Keratinocyte (primary cell): ENCODE measurements at regions not wholly inside any gene's neighbourhood (a gene's known extent, or its start where the extent isn't known, plus 50 kb on each side); places are given as distances from the start of the nearest gene placed in this dataset.
"Not testable (repeated sequence)": the region's sequence is repeated elsewhere in the genome, so short reads cannot be mapped to it uniquely, and the experiment has no call there.

ENCODE experiments used
- DNase-seq: peaks from one replicate; pipeline ENCODE4 v3.0.0-alpha.2; 2011; ENCODE audit warnings: low read depth, missing footprints, low spot score
- FAIRE-seq: peaks from 2 replicates; lab custom pipeline; 2011; peaks lifted over from hg19 to GRCh38; lab: Jason Lieb, UNC
- H2AFZ ChIP-seq: 2 replicates; pipeline ENCODE4 v1.6.0; 2012; ENCODE audit warnings: low read length, control low read depth, inconsistent platforms; ENCODE audit not compliant: control insufficient read depth
- H3K27ac ChIP-seq: 2 replicates; pipeline ENCODE4 v1.5.1; 2011; ENCODE audit warnings: low read length; ENCODE audit not compliant: control insufficient read depth, insufficient read depth
- H3K27me3 ChIP-seq: 3 replicates; pipeline ENCODE4 v1.6.0; 2011; ENCODE audit warnings: low read length; ENCODE audit not compliant: control insufficient read depth, insufficient read depth; ENCODE audit errors: extremely low read depth
- H3K36me3 ChIP-seq, 2 experiments: 2 replicates in 1 of 2; 3 replicates in 1 of 2; pipeline ENCODE4 v1.5.1; 2011; ENCODE audit warnings: low read length in 2 of 2, mild to moderate bottlenecking in 1 of 2; ENCODE audit not compliant: control insufficient read depth in 2 of 2, insufficient read depth in 2 of 2; ENCODE audit errors: extremely low read depth in 1 of 2
- H3K4me1 ChIP-seq: 3 replicates; pipeline ENCODE4 v1.5.1; 2011; ENCODE audit warnings: low read length; ENCODE audit not compliant: control insufficient read depth, insufficient read depth; ENCODE audit errors: extremely low read depth
- H3K4me2 ChIP-seq: 3 replicates; pipeline ENCODE4 v1.6.0; 2011; ENCODE audit warnings: low read depth, low read length; ENCODE audit not compliant: control insufficient read depth, insufficient read depth; ENCODE audit errors: extremely low read depth
- H3K4me3 ChIP-seq, 3 experiments: fragments of 200-600 bp in 1 of 3; sonication (generic) in 1 of 3; 2 replicates in 2 of 3; 3 replicates in 1 of 3; pipeline ENCODE4 v1.5.1; 2011 to 2016; ENCODE audit warnings: low read length in 3 of 3, mild to moderate bottlenecking in 3 of 3, control low read depth in 2 of 3, inconsistent platforms in 1 of 3, low read depth in 1 of 3, mixed read lengths in 1 of 3, mixed run types in 1 of 3, moderate library complexity in 1 of 3; ENCODE audit not compliant: control insufficient read depth in 2 of 3, insufficient read depth in 2 of 3; ENCODE audit errors: extremely low read depth in 1 of 3
- H3K79me2 ChIP-seq: 2 replicates; pipeline ENCODE4 v1.6.0; 2012; ENCODE audit warnings: low read length; ENCODE audit not compliant: control insufficient read depth, insufficient read depth
- H3K9ac ChIP-seq: 3 replicates; pipeline ENCODE4 v1.6.0; 2011; ENCODE audit warnings: low read length; ENCODE audit not compliant: control insufficient read depth, insufficient read depth; ENCODE audit errors: extremely low read depth
- H3K9me1 ChIP-seq: 3 replicates; pipeline ENCODE4 v1.6.0; 2011; ENCODE audit warnings: low read length; ENCODE audit not compliant: control insufficient read depth, insufficient read depth; ENCODE audit errors: extremely low read depth
- H3K9me3 ChIP-seq: 2 replicates; pipeline ENCODE4 v1.5.1; 2012; ENCODE audit warnings: low read depth, low read length; ENCODE audit not compliant: control insufficient read depth
- H4K20me1 ChIP-seq: 3 replicates; pipeline ENCODE4 v1.6.0; 2011; ENCODE audit warnings: low read length; ENCODE audit not compliant: control insufficient read depth, insufficient read depth; ENCODE audit errors: extremely low read depth
- CTCF ChIP-seq, 3 experiments: IDR thresholded peaks in 1 of 3; conservative IDR thresholded peaks in 1 of 3; optimal IDR thresholded peaks in 1 of 3; 2 replicates in 2 of 3; 3 replicates in 1 of 3; pipeline versions ENCODE3 to v1.5.1; 2011; ENCODE audit warnings: low read length in 3 of 3, mild to moderate bottlenecking in 3 of 3, moderate library complexity in 2 of 3, control low read depth in 1 of 3, inconsistent platforms in 1 of 3; ENCODE audit not compliant: insufficient read depth in 2 of 3; ENCODE audit errors: extremely low read depth in 1 of 3
- EZH2 ChIP-seq: IDR thresholded peaks from one replicate; pipeline ENCODE4 v1.6.1; 2012; ENCODE audit warnings: inconsistent platforms, mild to moderate bottlenecking, low read length, moderate library complexity
- dilution Hi-C: fragments of 300-500 bp; cut with MboI; formaldehyde crosslinking; loops from one replicate; pipeline ENCODE4 v1.7.0; 2020; ENCODE audit warnings: low sequenced_read_pairs; ENCODE audit not compliant: extremely low pct_ligation_motif_present

- Histone ChIP-seq H2AFZ (no peak overlapping the region), H3K27ac (no peak overlapping the region), H3K9me3 (no peaks in the 10 kb centered on the region), H3K9ac (no peak overlapping the region), H3K9me1 (no peaks in the 10 kb centered on the region), H3K27me3 (no peaks in the 10 kb centered on the region), H3K4me2 (no peak overlapping the region), H4K20me1 (no peaks in the 10 kb centered on the region), H3K79me2 (no peaks in the 10 kb centered on the region), H3K36me3 (no peaks in the 10 kb centered on the region), H3K4me1 (no peaks in the 10 kb centered on the region), H3K4me3 (no peak overlapping the region)
- no peak for DNase-seq
- no peak for FAIRE-seq
- dilution Hi-C loops, result no loop called here
- TF ChIP-seq EZH2, result no peak
- no peak for TF ChIP-seq CTCF (optimal IDR thresholded peaks at IDR 0.05 in 1 of 3, IDR thresholded peaks at IDR 0.05 in 1 of 3, conservative IDR thresholded peaks at IDR 0.05 in 1 of 3; ENCODE audit: extremely low read depth in 1 of 3, insufficient read depth in 2 of 3, low read length in 3 of 3)
Measured at GRCh38 chr11:15685306-15685705, 570.6 kb downstream of the INSC start.

- H3K27me3 ChIP-seq, H3K4me1 ChIP-seq, H3K4me3 ChIP-seq, H3K9me1 ChIP-seq, H3K9ac ChIP-seq, H2AFZ ChIP-seq, FAIRE-seq, dilution Hi-C loops, H3K4me2 ChIP-seq, H3K36me3 ChIP-seq, DNase-seq, H3K9me3 ChIP-seq, H3K79me2 ChIP-seq, H4K20me1 ChIP-seq, H3K27ac ChIP-seq: not testable (repeated sequence)
Measured at GRCh38 chr11:15686259-15686658, 571.5 kb downstream of the INSC start.

GRCh38 chr11:15687342-15687741, 572.6 kb downstream of the INSC start:
- dilution Hi-C loops, result no loop called here
- Histone ChIP-seq H3K27me3 (no peaks in the 10 kb centered on the region), H3K4me3 (no peak overlapping the region), H3K9me1 (no peaks in the 10 kb centered on the region), H3K79me2 (no peaks in the 10 kb centered on the region), H3K9ac (no peak overlapping the region), H4K20me1 (no peaks in the 10 kb centered on the region), H3K36me3 (no peaks in the 10 kb centered on the region), H2AFZ (no peak overlapping the region), H3K4me1 (no peaks in the 10 kb centered on the region), H3K27ac (no peak overlapping the region), H3K9me3 (no peaks in the 10 kb centered on the region), H3K4me2 (no peak overlapping the region)
- DNase-seq, result no peak
- TF ChIP-seq CTCF (optimal IDR thresholded peaks at IDR 0.05 in 1 of 3, IDR thresholded peaks at IDR 0.05 in 1 of 3, conservative IDR thresholded peaks at IDR 0.05 in 1 of 3; ENCODE audit: extremely low read depth in 1 of 3, insufficient read depth in 2 of 3, low read length in 3 of 3), result no peak
- TF ChIP-seq EZH2, result no peak
- FAIRE-seq, result no peak
